LoVo (cell line): ENCODE measurements at regions not wholly inside any gene's neighbourhood (a gene's known extent, or its start where the extent isn't known, plus 50 kb on each side); places are given as distances from the start of the nearest gene placed in this dataset.
A peak's percentile ranks its signal among the peaks of the same experiment; 100 is the strongest.

Experiments
- DNase-seq: peaks from one replicate; pipeline ENCODE4 v3.0.0-alpha.2; 2016; ENCODE audit warnings: low spot score

- DNase-seq, result peak; percentile 60
Measured at GRCh38 chr6:56713254-56713672, 70.6 kb upstream of the DST start.

DNA sequence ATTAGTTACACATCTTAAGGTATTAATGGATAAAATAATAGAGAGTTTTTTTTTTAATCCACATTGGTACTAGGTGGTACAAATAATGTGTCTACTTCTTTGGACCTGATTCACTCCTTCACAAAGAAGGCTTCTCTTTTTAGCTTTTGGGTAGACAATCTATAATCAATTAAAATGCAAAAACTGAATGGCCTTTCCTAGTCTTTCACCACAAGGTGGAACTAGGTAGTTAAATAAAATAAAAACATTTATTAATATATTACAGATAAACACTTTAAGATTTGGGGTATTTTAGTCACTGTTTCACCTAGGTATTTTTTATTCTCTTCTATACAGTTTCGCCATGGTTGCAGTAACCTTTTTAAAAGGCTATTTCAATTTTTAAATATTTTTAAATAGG lies 68.3 kb upstream of the DST start:
- DNase-seq, result no peak

- DNase-seq, result no peak
Measured at GRCh38 chr6:56709650-56710049, 67.0 kb upstream of the DST start.

GRCh38 chr6:56708810-56709597 lies 66.3 kb upstream of the DST start:
- peak; percentile 46 for DNase-seq

GRCh38 chr6:56706981-56707726 lies 64.5 kb upstream of the DST start:
- DNase-seq, result no peak

- DNase-seq, result peak; percentile 50
Measured at GRCh38 chr6:56699066-56699654, 56.5 kb upstream of the DST start.

DNA sequence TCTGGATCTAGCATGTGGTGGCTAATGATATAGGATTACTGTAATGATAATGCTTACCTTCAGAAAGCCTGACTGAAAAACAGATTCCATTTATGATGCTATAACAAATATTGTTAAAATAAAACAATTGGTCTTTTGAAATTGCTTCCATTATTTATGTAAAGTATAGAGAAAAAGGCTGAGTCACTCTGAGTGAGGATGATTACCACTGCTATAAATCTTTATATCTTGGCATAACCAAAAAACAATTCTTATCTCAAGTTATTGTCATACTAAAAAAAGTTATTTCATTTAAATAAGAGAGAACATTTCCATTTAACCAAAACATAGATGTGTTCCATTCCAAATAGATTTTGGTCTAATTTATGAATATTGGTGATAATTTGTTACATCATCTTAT lies 53.0 kb upstream of the DST start:
- DNase-seq, result no peak

GRCh38 chr6:56694002-56694401 lies 51.3 kb upstream of the DST start:
- peak; percentile 74 for DNase-seq

GRCh38 chr6:56693246-56693607 lies 50.5 kb upstream of the DST start:
- DNase-seq, result peak; percentile 89

GRCh38 chr6:56692523-56693245 lies 50.0 kb upstream of the DST start:
- DNase-seq, result no peak
